Neural progenitor cell (in vitro differentiated cells): ENCODE measurements at regions not wholly inside any gene's neighbourhood (a gene's known extent, or its start where the extent isn't known, plus 50 kb on each side); places are given as distances from the start of the nearest gene placed in this dataset.

Experiments
- CTCF ChIP-seq: fragments of 200-600 bp; sonication (generic); IDR thresholded peaks from 2 replicates; pipeline ENCODE4 v1.5.1; 2017; ENCODE audit warnings: antibody characterized with exemption, mild to moderate bottlenecking
- EZH2 ChIP-seq: fragments of 200-600 bp; sonication (generic); IDR thresholded peaks from 2 replicates; pipeline ENCODE4 v1.6.1; 2017; ENCODE audit warnings: antibody characterized with exemption, mild to moderate bottlenecking, moderate library complexity
- EZH2phosphoT487 ChIP-seq: fragments of 200-600 bp; sonication (generic); IDR thresholded peaks from 2 replicates; pipeline ENCODE4 v1.6.1; 2017; ENCODE audit warnings: antibody characterized with exemption

- TF ChIP-seq CTCF (no peak), EZH2phosphoT487 (no peak), EZH2 (no peak)
Observed at GRCh38 chr9:129402931-129403778, 217.7 kb downstream of the C9orf50 start.
